Neural crest cell (in vitro differentiated cells): ENCODE measurements at regions not wholly inside any gene's neighbourhood (a gene's known extent, or its start where the extent isn't known, plus 50 kb on each side); places are given as distances from the start of the nearest gene placed in this dataset.

Experiments
- DNase-seq: peaks from one replicate; pipeline ENCODE4 v3.0.0; 2021; ENCODE audit warnings: low read depth, mixed read lengths, low spot score
- H3K27ac Mint-ChIP-seq: one replicate; pipeline ENCODE4 v1.8.0; 2021; ENCODE audit warnings: mild to moderate bottlenecking, mixed read lengths; ENCODE audit not compliant: unreplicated experiment
- H3K27me3 Mint-ChIP-seq: 2 replicates; pipeline ENCODE4 v1.8.0; 2021; ENCODE audit warnings: low read depth, mild to moderate bottlenecking, mixed read lengths
- H3K36me3 Mint-ChIP-seq: 2 replicates; pipeline ENCODE4 v1.8.0; 2021; ENCODE audit warnings: low read depth, mild to moderate bottlenecking, mixed read lengths
- H3K4me1 Mint-ChIP-seq: 2 replicates; pipeline ENCODE4 v1.8.0; 2021; ENCODE audit warnings: mixed read lengths
- H3K4me3 Mint-ChIP-seq: one replicate; pipeline ENCODE4 v1.8.0; 2021; ENCODE audit warnings: mild to moderate bottlenecking, mixed read lengths
- H3K9me3 Mint-ChIP-seq: 2 replicates; pipeline ENCODE4 v1.8.0; 2021; ENCODE audit warnings: mixed read lengths
- TF ChIP-seq, protein P1 (sequence below): fragments of 200-600 bp; sonication (generic); conservative IDR thresholded peaks from 2 replicates; pipeline ENCODE4 v1.5.0; 2021; ENCODE audit warnings: antibody characterized with exemption, mild to moderate bottlenecking

DNA sequence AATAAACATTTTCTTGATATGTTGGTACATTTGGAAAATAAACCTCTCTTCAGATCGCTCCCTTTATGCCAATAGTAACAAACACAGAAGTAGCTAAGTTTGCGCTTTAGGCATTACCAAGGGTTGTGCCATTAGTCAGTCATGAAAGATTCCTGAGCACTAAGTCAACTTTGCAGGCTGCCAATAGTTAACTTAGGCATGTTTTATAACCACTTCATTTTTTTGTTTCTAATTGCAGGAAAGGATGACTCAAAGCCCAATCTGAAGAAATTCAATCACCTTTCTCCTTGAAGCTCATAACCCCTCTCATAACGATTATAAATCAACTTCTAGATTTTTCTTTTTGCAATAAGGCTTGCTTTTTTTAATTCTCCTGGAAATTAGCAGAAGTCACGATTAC lies 517.0 kb downstream of the AGTPBP1 start:
- TF ChIP-seq, protein P1, sequence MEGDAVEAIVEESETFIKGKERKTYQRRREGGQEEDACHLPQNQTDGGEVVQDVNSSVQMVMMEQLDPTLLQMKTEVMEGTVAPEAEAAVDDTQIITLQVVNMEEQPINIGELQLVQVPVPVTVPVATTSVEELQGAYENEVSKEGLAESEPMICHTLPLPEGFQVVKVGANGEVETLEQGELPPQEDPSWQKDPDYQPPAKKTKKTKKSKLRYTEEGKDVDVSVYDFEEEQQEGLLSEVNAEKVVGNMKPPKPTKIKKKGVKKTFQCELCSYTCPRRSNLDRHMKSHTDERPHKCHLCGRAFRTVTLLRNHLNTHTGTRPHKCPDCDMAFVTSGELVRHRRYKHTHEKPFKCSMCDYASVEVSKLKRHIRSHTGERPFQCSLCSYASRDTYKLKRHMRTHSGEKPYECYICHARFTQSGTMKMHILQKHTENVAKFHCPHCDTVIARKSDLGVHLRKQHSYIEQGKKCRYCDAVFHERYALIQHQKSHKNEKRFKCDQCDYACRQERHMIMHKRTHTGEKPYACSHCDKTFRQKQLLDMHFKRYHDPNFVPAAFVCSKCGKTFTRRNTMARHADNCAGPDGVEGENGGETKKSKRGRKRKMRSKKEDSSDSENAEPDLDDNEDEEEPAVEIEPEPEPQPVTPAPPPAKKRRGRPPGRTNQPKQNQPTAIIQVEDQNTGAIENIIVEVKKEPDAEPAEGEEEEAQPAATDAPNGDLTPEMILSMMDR, result no peak
- no peak for DNase-seq
- no peak overlapping the region for H3K4me3 Mint-ChIP-seq
- H3K27me3 Mint-ChIP-seq, result peaks cover 2% of the 10 kb centered on the region
- H3K36me3 Mint-ChIP-seq, result no peaks in the 10 kb centered on the region
- H3K27ac Mint-ChIP-seq, result no peak overlapping the region
- H3K9me3 Mint-ChIP-seq, result no peaks in the 10 kb centered on the region
- H3K4me1 Mint-ChIP-seq, result no peaks in the 10 kb centered on the region

DNA sequence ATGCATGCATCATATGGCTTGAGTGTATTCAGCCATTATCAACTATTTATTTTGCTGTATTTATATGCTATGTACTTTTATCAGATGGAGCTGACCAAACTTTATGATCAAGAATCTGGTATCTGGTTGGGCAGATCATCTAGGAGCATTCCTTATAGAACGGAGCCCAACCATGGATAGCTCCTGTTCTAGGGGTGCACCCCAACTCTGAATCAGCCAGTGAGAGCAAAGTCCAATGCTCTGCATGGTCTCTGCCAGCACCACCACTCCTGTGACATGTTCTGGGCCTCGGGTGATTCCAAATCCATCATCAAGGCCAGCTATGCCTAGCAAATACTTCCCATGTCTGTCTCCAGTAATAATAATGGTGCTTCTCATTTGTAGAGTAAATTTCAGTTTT lies 517.5 kb downstream of the AGTPBP1 start:
- Mint-ChIP-seq H3K4me1 (no peaks in the 10 kb centered on the region), H3K36me3 (no peaks in the 10 kb centered on the region), H3K27ac (no peak overlapping the region), H3K4me3 (no peak overlapping the region), H3K9me3 (no peaks in the 10 kb centered on the region), H3K27me3 (peaks cover 2% of the 10 kb centered on the region)
- TF ChIP-seq, protein P1, result no peak
- no peak for DNase-seq

DNA sequence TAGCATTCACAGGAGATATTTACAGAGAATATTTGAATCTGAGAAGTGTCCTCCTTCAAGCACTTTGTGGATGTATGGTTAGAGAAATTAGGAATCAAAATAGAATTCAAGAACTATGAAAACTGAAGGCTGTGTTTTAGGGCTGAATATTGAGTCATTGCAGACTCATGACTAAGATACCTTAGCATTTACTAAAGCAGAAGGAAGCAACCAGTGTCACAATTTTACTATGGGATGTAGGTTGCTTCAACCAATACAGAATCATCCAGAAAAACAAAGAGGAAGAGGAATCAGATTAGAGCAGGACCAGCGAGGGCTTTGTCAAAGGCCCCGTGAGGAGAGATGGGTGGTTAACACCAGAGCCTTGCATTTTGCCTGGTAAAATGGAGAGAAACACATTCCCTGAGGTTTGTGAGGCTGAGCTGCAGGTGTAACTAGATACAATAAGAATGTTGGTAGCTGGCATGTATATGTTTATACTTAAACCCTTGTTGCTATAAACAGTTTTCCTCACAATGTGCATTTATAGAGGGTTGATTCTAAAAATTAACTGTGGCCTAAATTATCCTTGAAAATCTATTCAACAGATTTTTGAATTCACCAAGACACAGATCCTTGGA lies 518.1 kb downstream of the AGTPBP1 start:
- no peak overlapping the region for H3K27ac Mint-ChIP-seq
- no peak overlapping the region for H3K4me3 Mint-ChIP-seq
- DNase-seq, result no peak
- no peaks in the 10 kb centered on the region for H3K27me3 Mint-ChIP-seq
- H3K9me3 Mint-ChIP-seq, result no peaks in the 10 kb centered on the region
- no peaks in the 10 kb centered on the region for H3K4me1 Mint-ChIP-seq
- TF ChIP-seq, protein P1, result no peak
- no peaks in the 10 kb centered on the region for H3K36me3 Mint-ChIP-seq

DNA sequence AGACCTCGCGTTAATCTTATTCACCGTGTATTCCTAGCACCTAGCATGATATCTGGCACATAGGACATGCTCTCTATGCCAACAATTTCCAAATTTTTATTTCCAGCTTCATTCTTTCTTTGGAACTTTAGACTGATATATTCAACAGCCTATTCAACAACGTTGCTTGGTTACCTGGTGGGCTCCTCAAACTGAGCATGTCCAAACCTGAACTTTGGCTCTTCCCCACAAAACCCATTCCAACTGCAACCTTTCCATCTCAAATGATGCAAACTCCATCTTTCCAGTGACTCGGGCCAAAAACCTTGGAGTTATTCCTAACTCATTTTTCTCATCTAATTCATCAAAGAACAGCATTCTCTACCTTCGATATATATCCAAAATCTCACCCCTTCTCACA lies 525.2 kb downstream of the AGTPBP1 start:
- peaks cover 3% of the 10 kb centered on the region for H3K27me3 Mint-ChIP-seq

DNA sequence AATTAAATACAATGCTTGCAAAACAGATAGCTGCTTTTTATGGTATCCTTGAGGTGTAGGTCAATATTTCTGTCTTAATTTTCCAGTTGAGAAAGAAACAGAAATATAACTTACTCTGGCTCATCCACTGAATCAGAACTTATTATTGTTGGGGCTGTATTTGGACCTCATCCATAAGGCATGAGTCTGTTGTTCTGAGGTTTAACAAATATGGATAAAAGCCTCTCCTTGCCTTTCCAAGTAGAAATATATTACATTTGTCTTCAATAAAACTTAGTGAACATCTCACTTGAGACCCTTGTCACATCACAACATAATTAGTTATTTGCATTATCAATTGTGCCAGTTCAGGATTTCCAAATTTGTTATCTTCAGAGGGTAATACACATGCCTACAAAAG lies 525.8 kb downstream of the AGTPBP1 start:
- Mint-ChIP-seq H3K9me3 (no peaks in the 10 kb centered on the region), H3K36me3 (no peaks in the 10 kb centered on the region)

More for the DNA sequence above, 525.2 kb downstream of the AGTPBP1 start:
- Mint-ChIP-seq H3K4me3 (no peak overlapping the region), H3K27ac (peak overlapping the region; percentile 29), H3K4me1 (peaks cover 24% of the 10 kb centered on the region), H3K36me3 (no peaks in the 10 kb centered on the region), H3K9me3 (no peaks in the 10 kb centered on the region)
- TF ChIP-seq, protein P1, result no peak
- DNase-seq, result no peak

More for the DNA sequence above, 525.8 kb downstream of the AGTPBP1 start:
- no peak for DNase-seq
- peaks cover 3% of the 10 kb centered on the region for H3K27me3 Mint-ChIP-seq
- H3K4me1 Mint-ChIP-seq, result peaks cover 29% of the 10 kb centered on the region
- H3K4me3 Mint-ChIP-seq, result no peak overlapping the region
- no peak overlapping the region for H3K27ac Mint-ChIP-seq
- TF ChIP-seq, protein P1, result no peak
